Trophoblast cell (in vitro differentiated cells and primary cell): ENCODE measurements at regions not wholly inside any gene's neighbourhood (a gene's known extent, or its start where the extent isn't known, plus 50 kb on each side); places are given as distances from the start of the nearest gene placed in this dataset.

ENCODE experiments used
- DNase-seq, 2 donors: peaks; one replicate each; pipeline ENCODE4 v3.0.0-alpha.2; 2016
- H2AFZ ChIP-seq: 2 replicates; pipeline ENCODE4 v1.6.1; 2013; ENCODE audit warnings: low read length, moderate library complexity, mild to moderate bottlenecking; ENCODE audit not compliant: insufficient read depth, poor library complexity
- H2AK5ac ChIP-seq: 2 replicates; pipeline ENCODE4 v1.6.1; 2013; ENCODE audit warnings: mild to moderate bottlenecking, low read length
- H2BK120ac ChIP-seq: 2 replicates; pipeline ENCODE4 v1.6.1; 2013; ENCODE audit warnings: low read length, mild to moderate bottlenecking, moderate library complexity; ENCODE audit not compliant: insufficient read depth, poor library complexity
- H2BK12ac ChIP-seq: 2 replicates; pipeline ENCODE4 v1.6.1; 2013; ENCODE audit warnings: mild to moderate bottlenecking, low read length, moderate library complexity
- H2BK5ac ChIP-seq: 2 replicates; pipeline ENCODE4 v1.6.1; 2013; ENCODE audit warnings: low read length, low read depth, moderate library complexity, mild to moderate bottlenecking; ENCODE audit not compliant: poor library complexity
- H3K14ac ChIP-seq: 2 replicates; pipeline ENCODE4 v1.6.1; 2013; ENCODE audit warnings: mild to moderate bottlenecking, low read length
- H3K18ac ChIP-seq: 2 replicates; pipeline ENCODE4 v1.6.1; 2013; ENCODE audit warnings: mild to moderate bottlenecking, low read length
- H3K23ac ChIP-seq: 2 replicates; pipeline ENCODE4 v1.6.1; 2013; ENCODE audit warnings: low read length
- H3K27ac ChIP-seq: 2 replicates; pipeline ENCODE4 v1.5.1; 2013; ENCODE audit warnings: low read depth, mild to moderate bottlenecking, inconsistent platforms, low read length, moderate library complexity
- H3K27me3 ChIP-seq: 2 replicates; pipeline ENCODE4 v1.6.1; 2013; ENCODE audit warnings: inconsistent platforms, mild to moderate bottlenecking, low read length, moderate library complexity; ENCODE audit not compliant: insufficient read depth
- H3K36me3 ChIP-seq, 2 experiments: 1 replicate in 1 of 2; 2 replicates in 1 of 2; pipeline ENCODE4 v1.6.1; 2013; ENCODE audit warnings: low read length in 2 of 2, mild to moderate bottlenecking in 2 of 2, moderate library complexity in 1 of 2; ENCODE audit not compliant: insufficient read depth in 2 of 2, control insufficient read depth in 1 of 2
- H3K4ac ChIP-seq: 2 replicates; pipeline ENCODE4 v1.6.1; 2013; ENCODE audit warnings: low read depth, mild to moderate bottlenecking, low read length, moderate library complexity
- H3K4me1 ChIP-seq, 2 experiments: 1 replicate in 1 of 2; 2 replicates in 1 of 2; pipeline ENCODE4 v1.6.1; 2013; ENCODE audit warnings: low read length in 2 of 2, mild to moderate bottlenecking in 2 of 2, moderate library complexity in 1 of 2; ENCODE audit not compliant: insufficient read depth in 2 of 2, control insufficient read depth in 1 of 2
- H3K4me2 ChIP-seq: 2 replicates; pipeline ENCODE4 v1.6.1; 2013; ENCODE audit warnings: inconsistent platforms, mild to moderate bottlenecking, low read length, moderate library complexity
- H3K4me3 ChIP-seq: 2 replicates; pipeline ENCODE4 v1.5.1; 2013; ENCODE audit warnings: mild to moderate bottlenecking, low read depth, low read length, inconsistent platforms
- H3K79me1 ChIP-seq: one replicate; pipeline ENCODE4 v1.6.1; 2013; ENCODE audit warnings: low read length
- H3K79me2 ChIP-seq: 2 replicates; pipeline ENCODE4 v1.6.1; 2013; ENCODE audit warnings: low read length, mild to moderate bottlenecking; ENCODE audit not compliant: control insufficient read depth, insufficient read depth, poor library complexity
- H3K9ac ChIP-seq: 2 replicates; pipeline ENCODE4 v1.6.1; 2013; ENCODE audit warnings: mild to moderate bottlenecking, low read length
- H3K9me3 ChIP-seq: 2 replicates; pipeline ENCODE4 v1.6.1; 2013; ENCODE audit warnings: low read depth, mild to moderate bottlenecking, control low read depth, inconsistent platforms, low read length; ENCODE audit not compliant: insufficient read depth
- H4K12ac ChIP-seq: 2 replicates; pipeline ENCODE4 v1.6.1; 2013; ENCODE audit warnings: low read depth, mild to moderate bottlenecking, low read length, moderate library complexity
- H4K8ac ChIP-seq: 2 replicates; pipeline ENCODE4 v1.6.1; 2013; ENCODE audit warnings: low read depth, mild to moderate bottlenecking, low read length, moderate library complexity
- H4K91ac ChIP-seq: one replicate; pipeline ENCODE4 v1.6.1; 2013; ENCODE audit warnings: low read depth, mild to moderate bottlenecking, low read length, moderate library complexity
- WGBS: extraction: QIAGEN DNeasy Blood & Tissue Kit; methylation state at CpG from one replicate; pipeline ENCODE4 v1.1.7; 2013; ENCODE audit warnings: missing lambda C conversion rate; ENCODE audit not compliant: insufficient read length, insufficient coverage; ENCODE audit errors: extremely low coverage; 5-methylcytosine and 5-hydroxymethylcytosine counted together

- Histone ChIP-seq H3K9ac (no peak overlapping the region), H2BK12ac (no peak overlapping the region), H3K23ac (no peak overlapping the region), H2AFZ (no peak overlapping the region), H4K91ac (no peak overlapping the region), H3K4me3 (no peak overlapping the region), H3K36me3 (no peaks in the 10 kb centered on the region), H2AK5ac (no peak overlapping the region), H3K79me2 (no peaks in the 10 kb centered on the region), H3K18ac (no peak overlapping the region), H3K4me2 (no peak overlapping the region), H4K8ac (no peak overlapping the region), H3K14ac (no peak overlapping the region), H3K27ac (no peak overlapping the region), H2BK120ac (no peak overlapping the region), H4K12ac (no peak overlapping the region), H2BK5ac (no peak overlapping the region), H3K4ac (no peak overlapping the region), H3K9me3 (no peaks in the 10 kb centered on the region), H3K27me3 (no peaks in the 10 kb centered on the region), H3K4me1 (no peaks in the 10 kb centered on the region), H3K79me1 (no peaks in the 10 kb centered on the region)
- WGBS: no CpG with 5 or more reads among the region's 3 CpGs
- no peak for DNase-seq
Measured at GRCh38 chr5:4020400-4020799, 424.8 kb downstream of the IRX1 start.

- Histone ChIP-seq H2AFZ (no peak overlapping the region), H3K4me3 (no peak overlapping the region), H3K4ac (no peak overlapping the region), H3K79me2 (no peaks in the 10 kb centered on the region), H3K9me3 (no peaks in the 10 kb centered on the region), H3K36me3 (no peaks in the 10 kb centered on the region), H4K8ac (no peak overlapping the region), H3K4me1 (no peaks in the 10 kb centered on the region), H2BK5ac (no peak overlapping the region), H2BK12ac (no peak overlapping the region), H3K9ac (no peak overlapping the region), H3K4me2 (no peak overlapping the region), H3K18ac (no peak overlapping the region), H4K12ac (no peak overlapping the region), H3K23ac (no peak overlapping the region), H3K27me3 (no peaks in the 10 kb centered on the region), H4K91ac (no peak overlapping the region), H2BK120ac (no peak overlapping the region), H3K27ac (no peak overlapping the region), H2AK5ac (no peak overlapping the region), H3K79me1 (no peaks in the 10 kb centered on the region), H3K14ac (no peak overlapping the region)
- no peak for DNase-seq
- WGBS: no CpG with 5 or more reads among the region's 19 CpGs
Measured at GRCh38 chr5:4022056-4022670, 426.5 kb downstream of the IRX1 start.

- H3K9ac ChIP-seq: no peak overlapping the region
- no peak overlapping the region for H3K18ac ChIP-seq
- H2BK120ac ChIP-seq: no peak overlapping the region
- no peaks in the 10 kb centered on the region for H3K27me3 ChIP-seq
- H2BK12ac ChIP-seq: no peak overlapping the region
- H3K4me1 ChIP-seq: no peaks in the 10 kb centered on the region
- H3K79me2 ChIP-seq: no peaks in the 10 kb centered on the region
- DNase-seq: no peak
- no CpG with 5 or more reads among the region's 23 CpGs for whole genome bisulfite sequencing
- H3K36me3 ChIP-seq: no peaks in the 10 kb centered on the region
- no peak overlapping the region for H3K4me2 ChIP-seq
- no peak overlapping the region for H3K27ac ChIP-seq
- H2BK5ac ChIP-seq: no peak overlapping the region
- no peak overlapping the region for H2AK5ac ChIP-seq
- H3K4me3 ChIP-seq: no peak overlapping the region
- no peak overlapping the region for H4K8ac ChIP-seq
- H4K91ac ChIP-seq: no peak overlapping the region
- H4K12ac ChIP-seq: no peak overlapping the region
- no peak overlapping the region for H3K14ac ChIP-seq
- H3K79me1 ChIP-seq: no peaks in the 10 kb centered on the region
- no peak overlapping the region for H3K23ac ChIP-seq
- H2AFZ ChIP-seq: no peak overlapping the region
- H3K4ac ChIP-seq: no peak overlapping the region
- no peaks in the 10 kb centered on the region for H3K9me3 ChIP-seq
Measured at GRCh38 chr5:4023091-4023752, 427.6 kb downstream of the IRX1 start.

GRCh38 chr5:4023753-4024335 is 428.2 kb downstream of the IRX1 start:
- DNase-seq: no peak
- Histone ChIP-seq H4K12ac (no peak overlapping the region), H3K27me3 (no peaks in the 10 kb centered on the region), H3K36me3 (no peaks in the 10 kb centered on the region), H2BK12ac (no peak overlapping the region), H4K91ac (no peak overlapping the region), H3K23ac (no peak overlapping the region), H3K27ac (no peak overlapping the region), H3K79me1 (no peaks in the 10 kb centered on the region), H3K4me3 (no peak overlapping the region), H3K4me1 (no peaks in the 10 kb centered on the region), H3K4ac (no peak overlapping the region), H3K18ac (no peak overlapping the region), H2BK120ac (no peak overlapping the region), H2AK5ac (no peak overlapping the region), H3K14ac (no peak overlapping the region), H3K9ac (no peak overlapping the region), H2AFZ (no peak overlapping the region), H3K9me3 (no peaks in the 10 kb centered on the region), H3K4me2 (no peak overlapping the region), H3K79me2 (no peaks in the 10 kb centered on the region), H4K8ac (no peak overlapping the region), H2BK5ac (no peak overlapping the region)
